ENCODE measurements at regions not wholly inside any gene's neighbourhood (a gene's known extent, or its start where the extent isn't known, plus 50 kb on each side); places are given as distances from the start of the nearest gene placed in this dataset.

DNA sequence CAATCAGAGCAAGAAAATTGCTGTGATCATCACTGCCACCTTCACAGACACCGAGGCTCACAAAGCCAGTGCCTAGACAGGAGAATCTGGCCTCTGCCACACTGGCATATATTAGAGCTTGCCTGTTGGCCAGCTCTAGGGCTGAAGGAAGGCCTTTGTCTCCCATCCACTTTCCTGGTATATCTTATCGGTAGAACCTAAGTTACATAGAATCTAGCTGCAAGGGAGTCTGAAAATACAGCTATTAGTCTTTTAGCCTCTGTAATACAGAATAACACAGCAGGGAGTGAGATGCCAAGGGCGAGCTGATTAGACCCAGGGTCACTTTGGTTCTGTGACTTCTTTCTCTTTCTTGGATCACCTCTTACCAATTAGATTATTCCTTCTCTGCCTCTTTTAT is 154.9 kb upstream of the KL start:
- no peak for DNase-seq

DNA sequence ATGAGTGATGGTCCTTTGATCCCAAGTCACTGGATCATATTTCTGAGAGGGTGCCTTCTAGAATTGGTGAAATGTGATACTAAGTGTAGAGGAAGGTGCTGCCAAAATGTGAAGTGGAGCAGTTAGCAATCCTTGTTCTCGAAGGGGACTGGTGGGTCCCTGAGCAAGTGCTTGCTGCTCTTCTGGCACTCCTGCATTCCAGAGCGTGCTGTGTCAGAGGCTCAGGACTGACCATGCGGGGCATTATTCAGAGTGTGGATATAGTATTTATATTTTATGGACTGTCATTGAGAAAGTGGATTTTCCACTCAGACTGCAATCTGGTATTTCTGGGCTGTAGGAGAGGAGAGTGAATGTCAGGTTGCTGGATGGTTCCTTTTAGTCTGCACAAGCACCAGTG is 152.6 kb upstream of the KL start:
- no peak for DNase-seq

DNA sequence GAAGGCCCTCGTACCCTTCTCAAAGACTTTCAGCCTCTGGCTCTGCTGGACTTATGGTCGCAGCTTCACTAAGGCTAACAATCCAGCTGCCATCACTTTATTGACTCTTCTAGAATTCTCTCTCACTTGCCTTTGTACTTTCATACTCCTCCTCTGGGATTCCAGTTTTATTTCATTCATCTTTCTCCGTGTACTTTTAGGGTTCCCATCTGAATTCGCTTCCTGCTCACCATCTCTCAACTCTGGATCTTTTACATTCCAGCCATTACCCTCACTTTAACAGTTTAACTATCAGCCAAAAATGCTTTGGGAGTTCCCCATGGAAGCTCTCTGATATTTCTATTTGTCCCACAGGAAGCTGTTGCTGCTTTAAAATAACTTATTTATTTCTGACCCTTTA is 149.3 kb upstream of the KL start:
- DNase-seq = no peak

DNA sequence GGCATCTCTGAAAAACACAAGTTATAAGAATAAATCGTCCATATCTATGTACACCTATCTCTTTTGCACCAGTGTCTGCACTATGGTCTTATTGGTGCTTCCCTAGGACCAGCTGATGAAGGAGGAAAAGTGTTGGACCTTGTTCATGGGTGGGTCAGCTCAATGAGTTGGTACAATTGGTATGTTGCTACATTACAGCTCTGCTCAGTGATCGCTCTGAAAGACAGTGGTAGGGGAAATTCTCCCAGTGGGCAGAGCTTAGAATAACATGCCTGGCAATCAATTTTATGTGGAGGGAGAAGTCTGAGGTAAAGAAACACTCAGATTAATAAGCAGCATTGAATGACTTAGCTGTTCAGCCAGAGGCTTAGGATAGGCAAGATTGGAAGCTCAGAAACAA is 138.7 kb upstream of the KL start:
- DNase-seq = no peak

- peak; percentile 2 for DNase-seq
Observed at GRCh38 chr13:32878163-32878562, 138.1 kb upstream of the KL start.

DNA sequence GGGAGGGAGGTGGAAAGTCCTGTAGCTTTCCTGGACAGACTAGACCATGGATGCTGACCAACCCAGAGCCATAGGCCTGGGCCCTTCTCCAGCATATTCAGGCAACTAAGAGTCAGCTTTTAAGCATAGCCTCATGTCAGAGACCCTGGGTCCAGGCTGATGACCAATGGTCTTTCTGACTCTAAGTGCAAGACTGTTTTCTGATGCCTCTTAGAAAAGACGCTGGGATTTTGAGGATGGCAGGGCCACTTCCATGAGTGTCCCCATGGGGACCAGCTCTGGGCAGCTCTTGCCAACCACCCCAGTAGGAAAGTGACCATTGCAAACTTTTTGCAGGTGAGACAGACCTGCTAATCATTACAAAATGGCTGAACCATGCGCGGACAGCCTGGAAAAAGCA is 135.6 kb upstream of the KL start:
- no peak for DNase-seq

- DNase-seq = peak; percentile 40
Observed at GRCh38 chr13:32881074-32881776, 135.0 kb upstream of the KL start.

DNA sequence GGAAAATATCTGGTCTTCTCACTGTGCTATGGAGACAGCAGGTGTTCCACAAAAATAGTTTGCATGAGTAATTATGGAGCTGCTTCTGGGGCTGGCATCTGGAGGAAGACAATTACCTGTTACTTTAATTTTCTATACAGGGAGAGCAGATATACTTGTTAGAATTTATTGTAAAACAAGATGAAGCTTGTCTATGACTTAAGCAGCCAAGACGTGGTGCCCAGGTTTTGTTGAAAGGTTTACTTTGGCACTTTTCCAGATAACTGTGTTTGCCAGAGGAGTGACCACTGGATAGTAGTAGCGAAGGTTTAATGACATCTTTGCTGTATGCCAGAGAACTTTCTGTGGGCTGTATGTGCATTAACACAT is 134.5 kb upstream of the KL start:
- no peak for DNase-seq

DNA sequence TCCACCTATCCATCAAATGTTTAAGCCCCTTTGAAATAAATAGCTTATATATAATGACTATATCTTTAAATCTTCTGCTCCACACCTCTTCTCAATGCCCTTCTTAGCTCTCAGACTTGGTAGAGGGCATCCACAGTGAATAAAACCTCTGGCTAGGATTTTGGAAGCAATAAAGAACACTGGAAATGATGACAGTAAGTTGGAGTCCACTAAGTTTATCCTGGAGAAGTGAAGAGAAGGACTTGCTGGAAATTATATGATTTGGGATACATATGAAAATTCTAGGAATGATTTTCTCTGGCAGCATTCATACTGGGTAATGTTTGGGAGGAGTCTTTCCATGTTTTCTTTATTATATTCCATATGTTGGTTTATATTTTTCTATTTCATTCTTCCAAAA is 133.5 kb upstream of the KL start:
- DNase-seq = no peak

DNA sequence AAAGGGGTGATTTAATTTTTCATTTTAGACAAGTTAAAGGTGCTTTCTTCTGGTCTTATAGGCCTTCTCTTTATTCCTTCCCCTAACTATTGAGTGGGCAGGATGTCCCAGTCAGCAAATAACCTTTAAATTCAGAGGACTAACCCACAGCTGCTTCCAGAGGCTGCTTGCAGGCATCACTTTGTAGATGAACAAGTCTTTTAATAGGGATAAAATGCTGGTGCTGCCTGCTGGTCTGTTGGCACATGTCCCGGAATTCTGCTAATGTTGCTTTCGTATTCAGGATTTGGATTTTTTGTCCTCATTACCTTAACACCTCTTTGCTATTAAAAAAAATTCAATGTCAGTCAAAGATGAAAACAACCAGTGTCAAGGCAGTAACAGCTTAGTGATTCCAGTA is 132.7 kb upstream of the KL start:
- DNase-seq = peak; percentile 33

DNA sequence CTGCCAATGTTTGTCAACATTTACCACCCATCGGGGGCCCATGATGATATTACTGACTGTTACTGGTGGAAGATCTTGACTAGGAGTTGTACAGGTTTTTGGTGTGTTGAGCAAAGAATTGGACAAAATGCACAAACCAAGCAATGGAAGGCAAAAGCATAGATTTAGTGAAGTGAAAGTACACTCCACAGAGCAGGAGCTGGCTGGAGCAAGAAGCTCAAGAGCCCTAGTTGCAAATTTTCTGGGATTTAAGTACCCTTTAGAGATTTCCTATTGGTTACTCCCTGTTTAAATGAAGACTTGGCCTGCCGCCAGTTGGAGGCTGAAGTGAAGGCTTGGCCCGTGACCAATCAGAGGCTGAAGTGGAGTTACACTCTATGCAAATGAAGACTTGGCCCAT is 128.6 kb upstream of the KL start:
- DNase-seq = no peak

GRCh38 chr13:32889986-32890565 is 126.1 kb upstream of the KL start:
- no peak for DNase-seq

GRCh38 chr13:32893176-32893575 is 123.0 kb upstream of the KL start:
- no peak for DNase-seq

DNA sequence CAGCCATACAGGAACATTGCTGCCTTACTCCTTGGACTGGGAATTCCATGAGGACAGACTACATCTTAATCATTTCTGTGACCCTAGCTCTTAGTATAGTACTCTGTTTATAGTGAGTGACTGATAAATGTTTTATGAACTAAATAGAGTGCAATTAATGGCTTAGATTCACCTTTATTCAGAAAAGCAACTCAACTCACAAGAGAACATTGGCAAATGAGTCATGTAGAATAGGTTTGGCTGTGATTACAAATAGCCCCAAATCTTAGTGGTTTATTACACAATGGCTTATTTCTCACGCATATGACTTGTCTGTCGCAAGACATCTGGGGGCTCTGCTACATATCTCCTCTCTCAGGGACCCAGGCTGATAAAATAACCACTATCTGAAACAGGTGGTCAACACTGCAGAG is 121.6 kb upstream of the KL start:
- DNase-seq = no peak

- no peak for DNase-seq
Observed at GRCh38 chr13:32895296-32895695, 120.9 kb upstream of the KL start.

DNA sequence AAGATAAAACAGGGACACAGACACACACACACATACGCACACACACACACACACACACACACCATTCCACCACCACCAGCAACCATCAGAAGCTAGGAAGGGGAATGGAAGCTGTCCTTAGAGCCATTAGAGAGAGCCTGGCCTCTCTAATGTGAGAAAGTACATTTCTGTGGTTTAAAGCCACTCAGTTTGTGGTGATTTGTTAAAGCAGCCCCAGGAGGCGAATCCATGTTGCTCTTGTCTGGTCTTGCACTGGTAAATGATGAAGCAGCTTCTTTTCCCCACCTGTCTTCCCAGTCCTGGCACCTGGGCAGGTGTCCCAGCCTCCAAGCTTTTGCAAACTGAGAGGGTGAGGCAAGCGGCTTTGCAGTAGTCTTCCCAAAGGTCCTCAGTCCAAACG is 118.9 kb upstream of the KL start:
- DNase-seq = peak; percentile 19

DNA sequence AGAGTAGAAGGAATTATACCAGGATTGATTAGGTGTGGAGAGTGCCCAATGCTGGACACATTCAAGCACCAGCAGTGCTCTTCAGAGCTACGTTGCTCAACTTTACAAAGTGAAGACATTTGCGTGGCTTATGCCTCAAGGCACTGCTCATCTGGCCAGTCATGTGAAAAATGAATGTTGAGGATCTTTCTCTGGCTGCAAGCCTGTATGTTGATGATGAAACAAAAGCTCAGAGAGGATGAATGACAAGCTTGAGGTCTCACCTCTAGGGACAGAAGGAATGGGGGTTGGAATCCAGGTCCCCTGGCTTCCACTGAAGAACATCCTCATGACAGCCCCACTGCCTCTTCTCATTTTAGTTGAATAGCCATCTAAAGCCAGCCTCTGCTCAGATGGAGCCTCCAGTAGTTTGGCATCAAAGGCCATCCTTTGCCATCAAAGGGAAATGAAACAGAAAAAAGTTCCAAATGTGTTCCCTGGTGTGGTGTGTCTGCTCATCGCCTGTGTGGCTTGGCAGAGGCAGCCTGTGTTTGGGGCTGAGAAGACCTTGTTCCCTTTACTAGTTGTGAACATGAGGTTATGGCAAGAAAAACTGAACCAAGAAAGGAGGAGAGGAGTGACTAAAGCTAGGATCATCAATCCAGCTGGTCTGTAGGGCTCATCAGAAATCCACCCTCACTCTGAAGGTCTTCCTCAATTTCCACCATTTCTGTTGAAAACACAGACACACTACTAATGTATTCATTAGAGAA is 114.0 kb upstream of the KL start:
- DNase-seq = no peak

DNA sequence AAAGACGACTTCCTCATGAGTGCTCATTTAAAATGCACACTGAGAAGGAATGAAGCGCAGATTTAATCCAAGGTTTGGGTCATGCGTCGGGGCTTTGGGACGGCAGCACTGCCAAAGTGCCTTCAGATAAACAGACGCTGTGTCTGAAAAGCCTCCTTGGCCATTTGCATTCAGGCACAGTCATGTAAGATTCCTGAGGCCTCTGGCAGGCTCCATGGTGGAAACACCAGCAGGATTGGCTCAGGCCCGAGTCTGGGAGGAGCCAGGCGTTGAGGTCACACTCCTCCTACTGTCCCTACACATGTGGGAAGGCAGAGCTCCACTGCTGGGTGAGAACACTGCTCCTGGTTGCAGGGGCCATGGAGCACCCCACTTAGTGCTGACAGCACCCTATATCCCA is 113.3 kb upstream of the KL start:
- no peak for DNase-seq

DNA sequence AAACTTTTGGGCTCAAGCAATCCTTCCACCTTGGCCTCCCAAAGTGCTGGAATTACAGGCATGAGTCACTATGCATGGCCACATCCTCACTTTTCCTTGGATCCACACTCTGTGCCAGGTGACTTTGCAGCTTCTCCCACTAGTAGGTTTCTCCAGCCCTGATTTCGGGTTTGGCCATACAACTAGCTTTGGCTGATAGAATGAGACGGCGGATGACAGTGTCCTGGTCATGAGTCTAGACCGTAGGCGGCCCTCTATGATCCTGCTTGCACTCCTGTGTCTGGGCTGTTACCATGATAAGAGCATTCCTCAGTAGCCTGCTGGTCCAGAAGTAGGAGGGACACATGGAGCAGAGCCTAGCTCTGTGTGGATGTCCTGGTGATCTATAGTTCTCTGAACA is 112.5 kb upstream of the KL start:
- no peak for DNase-seq

DNA sequence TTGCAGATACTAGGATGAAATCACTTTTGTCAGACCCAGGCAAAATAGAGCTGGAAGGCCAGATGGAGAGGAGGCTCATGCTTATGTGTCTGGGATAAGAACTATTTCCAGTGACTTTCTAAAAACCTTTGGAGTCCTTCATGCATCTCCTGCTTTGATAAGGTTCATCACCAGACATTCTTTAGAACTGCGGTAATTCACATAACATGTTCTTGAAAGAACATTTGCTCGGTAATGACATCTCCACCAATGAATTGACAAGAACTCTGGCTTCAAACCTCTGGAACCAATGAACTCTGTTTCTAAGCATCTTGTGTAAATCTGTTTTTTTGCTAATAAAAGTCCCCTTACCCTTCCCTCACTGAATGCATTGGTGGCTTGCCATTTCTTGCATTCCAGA is 112.0 kb upstream of the KL start:
- no peak for DNase-seq

- no peak for DNase-seq
Observed at GRCh38 chr13:32905063-32905863, 111.0 kb upstream of the KL start.

- no peak for DNase-seq
Observed at GRCh38 chr13:32905864-32906180, 110.4 kb upstream of the KL start.

DNA sequence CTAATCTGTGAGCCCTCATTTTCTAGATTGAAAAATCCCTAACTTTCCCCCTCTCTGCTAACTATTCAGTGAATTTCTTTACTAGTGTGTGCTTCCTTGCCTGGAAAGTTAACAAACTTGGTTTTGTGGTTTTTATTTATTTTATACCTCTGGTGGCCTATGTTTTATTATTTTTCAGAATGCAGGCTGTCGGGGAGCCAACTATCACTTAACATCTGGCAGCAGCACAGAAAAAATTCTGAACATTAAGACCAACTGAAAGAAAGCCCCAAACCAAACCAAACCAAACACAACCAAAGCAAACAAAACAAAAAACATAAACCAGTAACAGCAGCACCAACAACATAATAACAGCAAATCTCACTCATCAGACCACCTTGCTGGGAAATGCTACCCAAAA is 109.0 kb upstream of the KL start:
- no peak for DNase-seq

DNA sequence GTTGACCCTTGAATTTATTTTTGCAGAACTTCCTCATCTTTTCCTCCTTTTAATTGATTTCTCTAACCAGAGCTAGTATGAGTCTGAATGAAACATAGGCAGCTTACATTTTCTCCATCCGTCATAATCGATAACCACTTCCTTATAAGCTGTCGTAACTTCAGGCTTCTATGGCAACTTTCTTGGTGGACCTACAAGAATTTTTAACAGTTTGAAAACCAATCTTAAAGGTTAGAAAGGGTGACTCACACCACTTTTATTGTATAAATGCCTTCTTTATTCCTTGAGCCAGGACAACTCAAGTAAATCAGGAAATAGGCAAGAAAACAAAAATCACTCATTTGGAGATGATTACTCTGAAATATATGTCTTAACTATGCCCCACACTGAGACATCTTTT is 105.7 kb upstream of the KL start:
- DNase-seq = no peak

Measured in fibroblast of skin of scalp (primary cell).